ENCODE measurements at regions not wholly inside any gene's neighbourhood (a gene's known extent, or its start where the extent isn't known, plus 50 kb on each side); places are given as distances from the start of the nearest gene placed in this dataset.

- TF ChIP-seq CTCF (IDR thresholded peaks at IDR 0.05) (no peak), POLR2A (IDR thresholded peaks at IDR 0.05) (no peak)
Observed at GRCh38 chr1:168380945-168381344, 100.3 kb downstream of the TBX19 start.

All from right lobe of liver (tissue), 4 donors.